CD8-positive, alpha-beta memory T cell (primary cell): ENCODE measurements at regions not wholly inside any gene's neighbourhood (a gene's known extent, or its start where the extent isn't known, plus 50 kb on each side); places are given as distances from the start of the nearest gene placed in this dataset.

Experiments used
- CTCF ChIA-PET: fragments of 350-600 bp; sonication (Branson Sonifier 250); formaldehyde crosslinking; loops from one replicate; lab custom pipeline; 2021; ENCODE audit warnings: antibody characterized with exemption; lab: Charles Lee
- POLR2A ChIA-PET: fragments of 350-600 bp; sonication (Branson Sonifier 250); formaldehyde crosslinking; loops from one replicate; lab custom pipeline; 2021; ENCODE audit warnings: antibody characterized with exemption; lab: Charles Lee
- DNase-seq, 5 donors: peaks; one replicate each; pipeline versions ENCODE4 v3.0.0 to v3.0.0-alpha.2; 2020 to 2022; ENCODE audit warnings: mixed read lengths in 1 of 5
- H3K27ac ChIP-seq: one replicate; pipeline ENCODE4 v1.7.0; 2013; ENCODE audit warnings: low read depth, mild to moderate bottlenecking, low read length, moderate library complexity
- H3K27me3 ChIP-seq: 2 replicates; pipeline ENCODE4 v1.7.0; 2013; ENCODE audit warnings: low read length, mild to moderate bottlenecking; ENCODE audit not compliant: insufficient read depth, poor library complexity, severe bottlenecking
- H3K36me3 ChIP-seq: 2 replicates; pipeline ENCODE4 v1.7.0; 2013; ENCODE audit warnings: mild to moderate bottlenecking, low read length, moderate library complexity; ENCODE audit not compliant: insufficient read depth
- H3K4me1 ChIP-seq: 2 replicates; pipeline ENCODE4 v1.7.0; 2013; ENCODE audit warnings: mild to moderate bottlenecking, low read length, moderate library complexity; ENCODE audit not compliant: insufficient read depth
- H3K4me3 ChIP-seq: 2 replicates; pipeline ENCODE4 v1.7.0; 2013; ENCODE audit warnings: mild to moderate bottlenecking, low read length
- H3K9me3 ChIP-seq: 2 replicates; pipeline ENCODE4 v1.7.0; 2013; ENCODE audit warnings: mild to moderate bottlenecking, low read length
- H3K27ac Mint-ChIP-seq, 8 donors: one replicate each; pipeline ENCODE4 v1.8.0; 2020 to 2021; ENCODE audit warnings: mixed read lengths in 8 of 8, mild to moderate bottlenecking in 6 of 8, inconsistent platforms in 3 of 8, moderate library complexity in 3 of 8
- H3K27me3 Mint-ChIP-seq, 2 donors: one replicate each; pipeline ENCODE4 v1.8.0; 2020 to 2021; ENCODE audit warnings: mixed read lengths in 2 of 2, mild to moderate bottlenecking in 1 of 2, moderate library complexity in 1 of 2
- H3K36me3 Mint-ChIP-seq, 3 donors: one replicate each; pipeline ENCODE4 v1.8.0; 2020 to 2021; ENCODE audit warnings: mixed read lengths in 3 of 3, inconsistent platforms in 1 of 3, mild to moderate bottlenecking in 1 of 3
- H3K4me1 Mint-ChIP-seq, 3 donors: one replicate each; pipeline ENCODE4 v1.8.0; 2020 to 2021; ENCODE audit warnings: mixed read lengths in 3 of 3, inconsistent platforms in 1 of 3, mild to moderate bottlenecking in 1 of 3
- H3K4me3 Mint-ChIP-seq, 7 donors: one replicate each; pipeline ENCODE4 v1.8.0; 2020 to 2021; ENCODE audit warnings: mixed read lengths in 7 of 7, mild to moderate bottlenecking in 6 of 7, moderate library complexity in 4 of 7, inconsistent platforms in 2 of 7
- H3K9me3 Mint-ChIP-seq, 5 donors: one replicate each; pipeline ENCODE4 v1.8.0; 2020 to 2022; ENCODE audit warnings: mixed read lengths in 5 of 5, mild to moderate bottlenecking in 3 of 5, moderate library complexity in 2 of 5, inconsistent platforms in 1 of 5

DNA sequence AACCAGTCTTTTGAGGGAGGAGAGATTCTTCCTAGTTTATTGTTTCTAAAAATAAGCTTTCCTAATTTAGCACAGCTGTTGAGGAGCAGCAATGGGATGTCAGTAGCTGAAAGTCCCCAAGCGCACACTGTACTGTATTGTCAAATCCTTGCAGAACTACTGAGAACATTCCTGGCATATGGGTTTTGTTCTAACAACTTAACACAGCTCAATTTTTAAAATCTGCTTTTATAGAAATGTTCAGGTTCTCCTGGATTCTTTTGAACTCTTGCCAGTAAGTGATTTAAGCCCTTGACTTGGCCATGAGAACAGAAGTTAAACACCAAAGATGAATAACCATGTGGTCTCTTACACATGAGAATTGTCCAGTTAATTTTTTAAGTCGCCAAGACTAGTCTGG is 218.6 kb downstream of the FAT3 start:
- Histone ChIP-seq H3K27ac (no peak overlapping the region), H3K27me3 (no peaks in the 10 kb centered on the region), H3K9me3 (no peaks in the 10 kb centered on the region), H3K4me3 (no peak overlapping the region), H3K36me3 (no peaks in the 10 kb centered on the region), H3K4me1 (no peaks in the 10 kb centered on the region)
- ChIA-PET POLR2A (no interaction called here), CTCF (no interaction called here)
- Mint-ChIP-seq H3K4me3 (no peak overlapping the region), H3K27me3 (peaks cover 0 to 1% of the 10 kb centered on the region in 2 donors), H3K9me3 (peaks cover 0 to 4% (median 0%) of the 10 kb centered on the region in 5 donors), H3K36me3 (no peaks in the 10 kb centered on the region), H3K27ac (no peak overlapping the region), H3K4me1 (no peaks in the 10 kb centered on the region)
- DNase-seq = no peak

DNA sequence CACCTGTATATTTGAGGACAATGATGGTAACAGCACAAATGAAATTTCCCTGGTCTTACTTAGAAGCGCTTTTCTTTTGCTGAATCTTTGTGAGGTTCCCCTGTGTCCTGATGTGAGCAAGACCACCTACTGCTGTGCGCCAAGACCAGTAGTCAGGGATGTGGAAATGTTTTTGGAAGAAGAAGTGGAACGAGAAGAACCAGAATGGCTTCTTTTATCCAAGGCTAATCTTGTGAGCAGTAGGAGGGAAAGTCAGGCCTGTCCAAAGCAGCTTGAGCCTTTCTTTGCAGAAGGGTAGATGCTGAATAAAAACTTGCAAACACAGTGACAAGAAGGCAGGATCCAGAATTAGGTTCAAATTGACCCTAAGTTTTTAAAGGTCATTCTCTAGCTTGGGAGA is 223.0 kb downstream of the FAT3 start:
- Mint-ChIP-seq H3K9me3 (peaks cover 0 to 4% (median 2%) of the 10 kb centered on the region in 5 donors), H3K27me3 (no peaks in the 10 kb centered on the region), H3K4me1 (no peaks in the 10 kb centered on the region), H3K4me3 (no peak overlapping the region), H3K36me3 (no peaks in the 10 kb centered on the region), H3K27ac (no peak overlapping the region)
- no peak for DNase-seq
- ChIA-PET POLR2A (no interaction called here), CTCF (no interaction called here)
- Histone ChIP-seq H3K27ac (no peak overlapping the region), H3K36me3 (no peaks in the 10 kb centered on the region), H3K9me3 (no peaks in the 10 kb centered on the region), H3K4me1 (no peaks in the 10 kb centered on the region), H3K4me3 (no peak overlapping the region), H3K27me3 (no peaks in the 10 kb centered on the region)

GRCh38 chr11:92449222-92449621 is 224.6 kb downstream of the FAT3 start:
- no peak for DNase-seq
- Mint-ChIP-seq H3K27ac (no peak overlapping the region), H3K9me3 (peaks cover 0 to 5% (median 2%) of the 10 kb centered on the region in 5 donors), H3K27me3 (no peaks in the 10 kb centered on the region), H3K4me1 (no peaks in the 10 kb centered on the region), H3K4me3 (no peak overlapping the region), H3K36me3 (no peaks in the 10 kb centered on the region)
- H3K27ac ChIP-seq = no peak overlapping the region
- no peak overlapping the region for H3K4me3 ChIP-seq
- no peaks in the 10 kb centered on the region for H3K27me3 ChIP-seq
- no peaks in the 10 kb centered on the region for H3K4me1 ChIP-seq
- CTCF ChIA-PET = no interaction called here
- H3K36me3 ChIP-seq = no peaks in the 10 kb centered on the region
- POLR2A ChIA-PET = no interaction called here
- no peaks in the 10 kb centered on the region for H3K9me3 ChIP-seq

GRCh38 chr11:92449780-92450179 is 225.2 kb downstream of the FAT3 start:
- ChIA-PET CTCF (no interaction called here), POLR2A (no interaction called here)
- H3K9me3 Mint-ChIP-seq = peaks cover 0 to 9% (median 2%) of the 10 kb centered on the region in 5 donors
- H3K4me1 ChIP-seq = no peaks in the 10 kb centered on the region
- no peaks in the 10 kb centered on the region for H3K27me3 Mint-ChIP-seq
- H3K36me3 ChIP-seq = no peaks in the 10 kb centered on the region
- H3K4me3 Mint-ChIP-seq = no peak overlapping the region
- no peak overlapping the region for H3K27ac Mint-ChIP-seq
- H3K9me3 ChIP-seq = no peaks in the 10 kb centered on the region
- H3K27ac ChIP-seq = no peak overlapping the region
- no peak overlapping the region for H3K4me3 ChIP-seq
- no peaks in the 10 kb centered on the region for H3K36me3 Mint-ChIP-seq
- no peaks in the 10 kb centered on the region for H3K4me1 Mint-ChIP-seq
- H3K27me3 ChIP-seq = no peaks in the 10 kb centered on the region
- no peak for DNase-seq

- Histone ChIP-seq H3K4me3 (no peak overlapping the region), H3K27me3 (no peaks in the 10 kb centered on the region), H3K36me3 (no peaks in the 10 kb centered on the region), H3K27ac (no peak overlapping the region), H3K4me1 (no peaks in the 10 kb centered on the region), H3K9me3 (no peaks in the 10 kb centered on the region)
- Mint-ChIP-seq H3K9me3 (peaks cover 0 to 9% (median 2%) of the 10 kb centered on the region in 5 donors), H3K36me3 (no peaks in the 10 kb centered on the region), H3K4me1 (no peaks in the 10 kb centered on the region), H3K4me3 (no peak overlapping the region), H3K27ac (no peak overlapping the region), H3K27me3 (no peaks in the 10 kb centered on the region)
- no peak for DNase-seq
- POLR2A ChIA-PET = no interaction called here
- CTCF ChIA-PET = no interaction called here
Measured at GRCh38 chr11:92451063-92451462, 226.4 kb downstream of the FAT3 start.

GRCh38 chr11:92453055-92453454 is 228.4 kb downstream of the FAT3 start:
- Mint-ChIP-seq H3K27ac (no peak overlapping the region), H3K36me3 (no peaks in the 10 kb centered on the region), H3K27me3 (no peaks in the 10 kb centered on the region), H3K4me1 (no peaks in the 10 kb centered on the region), H3K4me3 (no peak overlapping the region), H3K9me3 (peaks cover 0 to 14% (median 3%) of the 10 kb centered on the region in 5 donors)
- ChIA-PET CTCF (no interaction called here), POLR2A (no interaction called here)
- no peaks in the 10 kb centered on the region for H3K36me3 ChIP-seq
- H3K4me3 ChIP-seq = no peak overlapping the region
- no peak overlapping the region for H3K27ac ChIP-seq
- no peaks in the 10 kb centered on the region for H3K4me1 ChIP-seq
- H3K27me3 ChIP-seq = no peaks in the 10 kb centered on the region
- no peaks in the 10 kb centered on the region for H3K9me3 ChIP-seq
- DNase-seq = no peak

DNA sequence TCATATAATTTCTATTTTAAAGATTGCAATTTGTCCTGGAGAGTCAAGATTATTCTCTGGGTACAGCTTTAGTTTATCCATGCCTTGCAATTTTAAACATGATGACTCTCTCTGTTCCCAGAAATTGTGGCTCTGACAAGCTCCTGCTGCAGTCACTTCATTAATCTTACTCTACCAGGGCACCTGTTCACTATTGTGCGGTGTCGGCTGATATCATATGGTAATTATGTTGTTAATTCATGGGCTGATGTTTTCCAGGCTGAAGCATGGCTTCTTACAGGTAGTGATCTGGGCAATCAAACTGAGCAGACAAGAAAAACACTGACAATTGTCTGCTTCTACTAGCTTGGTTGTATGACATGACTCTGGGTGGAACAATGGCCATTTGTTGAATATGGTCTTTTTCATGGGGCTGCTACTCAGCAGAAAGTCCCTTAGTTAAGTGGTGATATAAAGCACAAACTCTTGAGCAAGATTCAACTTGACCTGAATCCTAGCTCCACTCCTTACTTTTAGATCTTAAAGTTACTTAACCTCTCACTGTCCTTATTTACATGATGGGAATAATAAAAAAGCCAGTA is 230.7 kb downstream of the FAT3 start:
- POLR2A ChIA-PET = no interaction called here
- Histone ChIP-seq H3K4me1 (no peaks in the 10 kb centered on the region), H3K36me3 (no peaks in the 10 kb centered on the region), H3K27ac (no peak overlapping the region), H3K4me3 (no peak overlapping the region), H3K9me3 (no peaks in the 10 kb centered on the region), H3K27me3 (no peaks in the 10 kb centered on the region)
- DNase-seq = no peak
- Mint-ChIP-seq H3K4me1 (no peaks in the 10 kb centered on the region), H3K27me3 (no peaks in the 10 kb centered on the region), H3K36me3 (no peaks in the 10 kb centered on the region), H3K4me3 (no peak overlapping the region), H3K9me3 (peaks cover 0 to 14% (median 3%) of the 10 kb centered on the region in 5 donors), H3K27ac (no peak overlapping the region)
- CTCF ChIA-PET = no interaction called here

GRCh38 chr11:92457250-92457649 is 232.6 kb downstream of the FAT3 start:
- no peak overlapping the region for H3K4me3 Mint-ChIP-seq
- H3K4me3 ChIP-seq = no peak overlapping the region
- no peak overlapping the region for H3K27ac Mint-ChIP-seq
- H3K27ac ChIP-seq = no peak overlapping the region
- ChIA-PET POLR2A (no interaction called here), CTCF (no interaction called here)
- H3K9me3 ChIP-seq = no peaks in the 10 kb centered on the region
- no peaks in the 10 kb centered on the region for H3K36me3 ChIP-seq
- DNase-seq = no peak
- H3K9me3 Mint-ChIP-seq = peaks cover 0 to 14% (median 2%) of the 10 kb centered on the region in 5 donors
- H3K4me1 Mint-ChIP-seq = no peaks in the 10 kb centered on the region
- no peaks in the 10 kb centered on the region for H3K27me3 Mint-ChIP-seq
- no peaks in the 10 kb centered on the region for H3K4me1 ChIP-seq
- no peaks in the 10 kb centered on the region for H3K27me3 ChIP-seq
- no peaks in the 10 kb centered on the region for H3K36me3 Mint-ChIP-seq

GRCh38 chr11:92458486-92458885 is 233.9 kb downstream of the FAT3 start:
- Mint-ChIP-seq H3K9me3 (peaks cover 0 to 9% (median 2%) of the 10 kb centered on the region in 5 donors), H3K4me1 (no peaks in the 10 kb centered on the region), H3K27me3 (no peaks in the 10 kb centered on the region), H3K4me3 (no peak overlapping the region), H3K27ac (no peak overlapping the region), H3K36me3 (no peaks in the 10 kb centered on the region)
- Histone ChIP-seq H3K27me3 (no peaks in the 10 kb centered on the region), H3K4me1 (no peaks in the 10 kb centered on the region), H3K9me3 (no peaks in the 10 kb centered on the region), H3K4me3 (no peak overlapping the region), H3K27ac (no peak overlapping the region), H3K36me3 (no peaks in the 10 kb centered on the region)
- DNase-seq = no peak
- CTCF ChIA-PET = no interaction called here
- POLR2A ChIA-PET = no interaction called here
